Left lung (tissue), 4 donors: ENCODE measurements at regions not wholly inside any gene's neighbourhood (a gene's known extent, or its start where the extent isn't known, plus 50 kb on each side); places are given as distances from the start of the nearest gene placed in this dataset.

Experiments
- ATAC-seq: fragments of 200-7000 bp; cut with Tn5 transposase; one replicate; pipeline ENCODE4 v1.9.1; 2020; ENCODE audit warnings: moderate library complexity
- DNase-seq, 4 donors: peaks; one replicate each; pipeline ENCODE4 v3.0.0-alpha.2; 2013 to 2020
- H3K27ac ChIP-seq, 2 donors: fragments of 200-600 bp; sonication (generic) in 1 of 2; one replicate each; pipeline versions ENCODE4 v1.5.0 to v1.8.0; 2020 to 2021
- H3K27me3 ChIP-seq, 2 donors: fragments of 200-600 bp; sonication (generic) in 1 of 2; one replicate each; pipeline versions ENCODE4 v1.5.0 to v1.8.0; 2020 to 2021
- H3K36me3 ChIP-seq, 2 donors: fragments of 200-600 bp; sonication (generic) in 1 of 2; one replicate each; pipeline versions ENCODE4 v1.5.0 to v1.8.0; 2020 to 2021
- H3K4me1 ChIP-seq, 2 donors: fragments of 200-600 bp; one replicate each; pipeline ENCODE4 v1.8.0; 2021
- H3K4me3 ChIP-seq, 2 donors: fragments of 200-600 bp; sonication (generic) in 1 of 2; one replicate each; pipeline versions ENCODE4 v1.5.0 to v1.8.0; 2020 to 2021; ENCODE audit warnings: mild to moderate bottlenecking in 1 of 2
- H3K9me3 ChIP-seq, 2 donors: fragments of 200-600 bp; sonication (generic) in 1 of 2; one replicate each; pipeline versions ENCODE4 v1.5.0 to v1.8.0; 2020 to 2021
- intact Hi-C, 2 donors: fragments of 100-400 bp; cut with DNase I; formaldehyde crosslinking; loops; one replicate each; pipeline versions ENCODE4 v1.11.2 to v1.14.2; 2022
- TF ChIP-seq, protein P1 (sequence below), 2 donors: fragments of 200-600 bp; sonication (generic) in 1 of 2; IDR thresholded peaks; one replicate each; pipeline versions ENCODE4 v1.5.0 to v1.8.0; 2021; ENCODE audit warnings: antibody characterized with exemption in 2 of 2
- donor health status: DM: no; HTN: yes; CAD: no.
- donor health status: DM: no; HTN: no; CAD: no.

DNA sequence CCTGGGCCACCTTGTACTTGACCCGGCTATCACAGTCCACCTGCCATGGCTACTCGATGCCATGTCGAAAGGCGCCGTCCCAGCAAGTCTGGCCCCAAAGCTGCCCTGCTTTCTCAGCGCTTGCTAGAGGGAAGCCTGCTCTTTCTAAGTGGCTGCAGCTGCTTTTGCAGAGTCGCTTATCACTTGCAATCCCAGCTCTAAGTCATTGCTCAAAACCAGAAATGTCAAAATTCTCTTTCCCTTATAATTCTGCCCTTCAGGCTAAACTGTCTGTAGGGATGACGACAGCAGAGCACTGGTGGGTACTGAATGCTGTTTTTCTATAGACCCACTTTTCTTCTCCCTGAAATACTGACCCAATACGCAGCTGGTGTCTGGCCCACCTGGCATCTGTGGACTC lies 184.2 kb downstream of the ENGASE start:
- intact Hi-C loops = no loop called here

DNA sequence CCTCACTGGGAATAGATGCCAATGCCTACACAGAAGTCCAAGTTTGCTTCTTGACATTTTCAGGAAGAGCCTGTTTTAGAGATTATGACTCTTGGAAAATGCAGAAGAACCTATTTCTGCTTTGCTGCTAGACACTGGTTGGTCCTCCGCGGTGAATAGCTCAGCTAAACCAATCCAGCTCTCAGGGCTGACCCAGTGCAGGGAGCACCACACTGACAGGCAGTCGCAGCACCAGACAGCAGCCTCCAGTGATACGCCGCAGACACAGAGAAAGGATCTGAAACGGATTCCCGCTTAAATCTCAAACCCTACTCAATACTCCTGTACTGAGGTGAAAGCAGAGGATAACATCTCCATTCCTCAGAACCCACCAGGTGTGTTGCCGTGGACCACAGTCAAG lies 183.4 kb downstream of the ENGASE start:
- no peak overlapping the region for H3K27ac ChIP-seq
- no peaks in the 10 kb centered on the region for H3K4me1 ChIP-seq
- DNase-seq (no peak), ATAC-seq (no peak)
- no peaks in the 10 kb centered on the region for H3K9me3 ChIP-seq
- peaks cover 0 to 94% of the 10 kb centered on the region in 2 donors for H3K27me3 ChIP-seq
- TF ChIP-seq, protein P1, sequence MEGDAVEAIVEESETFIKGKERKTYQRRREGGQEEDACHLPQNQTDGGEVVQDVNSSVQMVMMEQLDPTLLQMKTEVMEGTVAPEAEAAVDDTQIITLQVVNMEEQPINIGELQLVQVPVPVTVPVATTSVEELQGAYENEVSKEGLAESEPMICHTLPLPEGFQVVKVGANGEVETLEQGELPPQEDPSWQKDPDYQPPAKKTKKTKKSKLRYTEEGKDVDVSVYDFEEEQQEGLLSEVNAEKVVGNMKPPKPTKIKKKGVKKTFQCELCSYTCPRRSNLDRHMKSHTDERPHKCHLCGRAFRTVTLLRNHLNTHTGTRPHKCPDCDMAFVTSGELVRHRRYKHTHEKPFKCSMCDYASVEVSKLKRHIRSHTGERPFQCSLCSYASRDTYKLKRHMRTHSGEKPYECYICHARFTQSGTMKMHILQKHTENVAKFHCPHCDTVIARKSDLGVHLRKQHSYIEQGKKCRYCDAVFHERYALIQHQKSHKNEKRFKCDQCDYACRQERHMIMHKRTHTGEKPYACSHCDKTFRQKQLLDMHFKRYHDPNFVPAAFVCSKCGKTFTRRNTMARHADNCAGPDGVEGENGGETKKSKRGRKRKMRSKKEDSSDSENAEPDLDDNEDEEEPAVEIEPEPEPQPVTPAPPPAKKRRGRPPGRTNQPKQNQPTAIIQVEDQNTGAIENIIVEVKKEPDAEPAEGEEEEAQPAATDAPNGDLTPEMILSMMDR (IDR thresholded peaks at IDR 0.05) = no peak
- H3K36me3 ChIP-seq = no peaks in the 10 kb centered on the region
- intact Hi-C loops = no loop called here
- H3K4me3 ChIP-seq = no peak overlapping the region

More for the DNA sequence above, 184.2 kb downstream of the ENGASE start:
- no peak for ATAC-seq
- Histone ChIP-seq H3K36me3 (no peaks in the 10 kb centered on the region), H3K9me3 (no peaks in the 10 kb centered on the region), H3K4me1 (no peaks in the 10 kb centered on the region), H3K27ac (no peak overlapping the region), H3K4me3 (no peak overlapping the region), H3K27me3 (peaks cover 0 to 94% of the 10 kb centered on the region in 2 donors)
- no peak for DNase-seq
- TF ChIP-seq, protein P1 (IDR thresholded peaks at IDR 0.05) = no peak

DNA sequence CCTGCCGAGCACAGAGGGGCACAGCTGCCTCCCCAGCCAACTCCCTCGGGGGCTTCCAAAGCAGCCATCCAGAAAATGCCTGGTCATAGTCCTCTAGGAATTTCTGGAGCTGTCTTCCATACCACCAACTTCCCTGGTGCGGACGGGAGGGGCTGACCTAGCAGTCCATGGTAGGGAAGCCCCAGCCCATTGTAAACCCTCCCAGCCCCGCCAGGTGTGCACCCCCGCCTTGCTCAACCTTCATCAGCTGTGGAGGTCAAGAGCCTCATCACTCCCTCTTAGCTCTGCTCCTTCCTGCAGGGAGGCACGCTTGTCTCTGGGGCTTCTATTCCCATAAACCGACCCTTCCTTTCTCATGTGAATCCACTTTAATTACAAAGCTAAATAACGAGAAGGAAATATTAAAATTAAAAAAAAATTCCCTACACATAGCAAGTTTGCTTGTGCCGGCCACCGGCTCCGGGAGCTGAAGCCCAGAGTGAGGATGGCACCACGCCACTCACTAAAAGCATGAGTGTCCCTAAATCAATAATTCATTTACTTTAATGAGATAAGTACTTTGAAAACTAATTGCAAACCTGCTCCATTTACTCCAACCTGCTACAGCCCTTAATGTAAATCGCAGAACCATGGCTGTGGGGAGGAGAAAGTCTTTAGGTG lies 181.4 kb downstream of the ENGASE start:
- TF ChIP-seq, protein P1 (IDR thresholded peaks at IDR 0.05) = no peak
- H3K27me3 ChIP-seq = peaks cover 0 to 95% of the 10 kb centered on the region in 2 donors
- intact Hi-C loops = no loop called here

DNA sequence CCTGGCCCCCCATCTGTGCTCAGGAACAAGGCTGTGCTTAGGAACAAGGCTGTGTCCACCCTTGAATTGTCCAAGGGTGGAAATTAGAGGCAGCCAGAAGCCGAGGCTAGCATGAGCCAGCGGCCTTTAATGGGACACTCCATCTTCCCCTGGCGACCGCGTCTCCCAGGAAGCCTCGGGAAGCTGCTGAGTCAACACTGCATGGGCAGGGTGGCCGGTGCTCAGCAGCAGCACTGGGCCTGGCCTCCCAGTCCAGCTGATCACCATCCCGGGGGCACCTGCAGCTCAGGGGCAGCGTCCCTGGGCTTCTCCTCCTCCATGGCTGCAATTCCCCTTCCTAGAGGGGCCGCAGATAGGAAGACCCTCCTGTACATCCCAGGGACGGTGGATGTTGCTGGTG lies 180.8 kb downstream of the ENGASE start:
- DNase-seq (no peak), ATAC-seq (no peak)
- no peaks in the 10 kb centered on the region for H3K36me3 ChIP-seq
- no peak overlapping the region for H3K27ac ChIP-seq
- TF ChIP-seq, protein P1 (IDR thresholded peaks at IDR 0.05) = no peak
- no peaks in the 10 kb centered on the region for H3K9me3 ChIP-seq
- intact Hi-C loops = no loop called here
- peaks cover 0 to 93% of the 10 kb centered on the region in 2 donors for H3K27me3 ChIP-seq
- no peak overlapping the region for H3K4me3 ChIP-seq
- H3K4me1 ChIP-seq = no peaks in the 10 kb centered on the region

More for the DNA sequence above, 181.4 kb downstream of the ENGASE start:
- DNase-seq = no peak
- Histone ChIP-seq H3K4me3 (no peak overlapping the region), H3K4me1 (no peaks in the 10 kb centered on the region), H3K36me3 (no peaks in the 10 kb centered on the region), H3K27ac (no peak overlapping the region), H3K9me3 (no peaks in the 10 kb centered on the region)
- no peak for ATAC-seq

DNA sequence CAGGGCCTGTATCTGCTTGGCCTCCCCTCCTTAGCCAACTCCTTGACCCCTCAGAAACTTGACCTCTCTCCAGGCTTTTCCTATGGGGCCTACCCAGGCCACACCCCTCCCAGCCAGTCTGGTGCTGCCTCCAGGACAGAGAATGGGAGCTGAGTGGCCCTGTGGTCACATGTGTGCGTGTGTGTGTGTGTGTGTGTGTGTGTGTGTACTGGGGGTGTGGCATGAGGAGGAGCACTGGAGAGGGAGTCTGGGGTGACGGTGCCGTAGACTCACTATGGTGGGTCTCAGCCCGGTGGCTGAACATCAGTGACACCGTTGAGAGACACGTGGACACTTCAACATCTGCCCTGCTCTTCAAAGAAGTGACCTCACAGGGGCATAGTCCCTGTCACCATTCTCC lies 180.4 kb downstream of the ENGASE start:
- TF ChIP-seq, protein P1 (IDR thresholded peaks at IDR 0.05) = no peak
- Histone ChIP-seq H3K9me3 (no peaks in the 10 kb centered on the region), H3K36me3 (no peaks in the 10 kb centered on the region), H3K4me3 (no peak overlapping the region), H3K4me1 (no peaks in the 10 kb centered on the region), H3K27ac (no peak overlapping the region), H3K27me3 (peaks cover 0 to 93% of the 10 kb centered on the region in 2 donors)
- DNase-seq = no peak
- ATAC-seq = no peak
- intact Hi-C loops = no loop called here
